Spleen (tissue), 7 donors: ENCODE measurements at regions not wholly inside any gene's neighbourhood (a gene's known extent, or its start where the extent isn't known, plus 50 kb on each side); places are given as distances from the start of the nearest gene placed in this dataset.

Experiments used
- CTCF ChIP-seq, 11 experiments: fragments of 200-600 bp in 7 of 11; fragments of 450-650 bp in 4 of 11; sonication (generic) in 4 of 11; IDR thresholded peaks in 8 of 11; conservative IDR thresholded peaks in 3 of 11; 1 replicate in 7 of 11; 2 replicates in 4 of 11; pipeline versions ENCODE4 v1.4.0 to v1.8.0; 2016 to 2021; ENCODE audit warnings: antibody characterized with exemption in 11 of 11, inconsistent platforms in 4 of 11, mild to moderate bottlenecking in 1 of 11
- POLR2AphosphoS5 ChIP-seq, 3 donors: sonication (generic); formaldehyde crosslinking; IDR thresholded peaks; one replicate each; pipeline ENCODE4 v1.5.1; 2017; ENCODE audit warnings: antibody characterized with exemption in 3 of 3
- donor health status: DM: no; HTN: no; CAD: no; lungs with moderate emphysema.
- donor health status: DM: no; HTN: no; CAD: no.
- donor health status: DM: no; HTN: no; CAD: no.

DNA sequence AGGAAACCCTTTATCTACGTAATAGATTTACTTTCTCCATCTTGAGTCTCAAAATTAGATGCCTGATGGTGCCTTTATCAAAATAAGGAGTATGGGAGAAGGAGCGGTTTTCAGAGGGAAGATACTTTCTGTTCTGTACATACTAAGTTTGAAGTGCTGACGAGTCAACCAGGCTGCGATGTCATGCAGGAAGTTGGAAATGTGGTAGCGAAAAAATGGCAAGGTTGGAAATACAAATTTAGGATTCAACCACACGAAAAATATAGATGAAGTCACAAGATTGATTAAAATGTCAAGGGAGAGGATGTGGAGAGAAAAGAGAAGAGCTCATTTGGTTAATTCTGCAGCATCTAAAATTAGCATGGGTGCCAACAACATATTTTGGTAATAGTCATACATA lies 129.5 kb downstream of the FOXD1 start:
- TF ChIP-seq CTCF (IDR thresholded peaks at IDR 0.05 in 8 of 11, conservative IDR thresholded peaks at IDR 0.05 in 3 of 11) (no peak), POLR2AphosphoS5 (IDR thresholded peaks at IDR 0.05) (no peak)
